A549 (cell line): ENCODE measurements at regions not wholly inside any gene's neighbourhood (a gene's known extent, or its start where the extent isn't known, plus 50 kb on each side); places are given as distances from the start of the nearest gene placed in this dataset.
"Not testable (repeated sequence)": the region's sequence is repeated elsewhere in the genome, so short reads cannot be mapped to it uniquely, and the experiment has no call there.

Experiments
- ATOH8 ChIP-seq: fragments of 250-450 bp; sonication (Bioruptor Pico); IDR thresholded peaks from 2 replicates; pipeline ENCODE4 v1.5.0; 2020; ENCODE audit warnings: low read depth, mild to moderate bottlenecking, moderate library complexity
- CHD2 ChIP-seq: fragments of 150-350 bp; IDR thresholded peaks from 2 replicates; pipeline ENCODE4 v1.6.1; 2014; ENCODE audit warnings: low read length; ENCODE audit not compliant: partially characterized antibody
- CTCF ChIP-seq: fragments of >200 bp; sonication (Bioruptor Twin); formaldehyde crosslinking; IDR thresholded peaks from 3 replicates; pipeline ENCODE4 v1.5.1; 2016
- EP300 ChIP-seq, 2 experiments: fragments of >200 bp; sonication (Bioruptor Twin); formaldehyde crosslinking; IDR thresholded peaks; 2 replicates in 1 of 2; 3 replicates in 1 of 2; pipeline ENCODE4 v1.6.1; 2016 to 2017
- FOSL2 ChIP-seq, 2 experiments: fragments of 450-650 bp in 1 of 2; fragments of >200 bp in 1 of 2; sonication (Bioruptor Twin) in 1 of 2; formaldehyde crosslinking; IDR thresholded peaks; 2 replicates each; pipeline versions ENCODE4 v1.5.0 to v1.6.1; 2016 to 2020; ENCODE audit warnings: mild to moderate bottlenecking in 1 of 2, moderate library complexity in 1 of 2
- HES2 ChIP-seq: fragments of >200 bp; sonication (Bioruptor Twin); formaldehyde crosslinking; IDR thresholded peaks from 2 replicates; pipeline ENCODE4 v1.6.1; 2016
- JUN ChIP-seq, 2 experiments: fragments of >200 bp; sonication (Bioruptor Twin); formaldehyde crosslinking; IDR thresholded peaks; 2 replicates in 1 of 2; 3 replicates in 1 of 2; pipeline ENCODE4 v1.6.1; 2016 to 2017
- MAX ChIP-seq: IDR thresholded peaks from 2 replicates; pipeline ENCODE4 v1.6.1; 2012
- PHF8 ChIP-seq: fragments of 200-600 bp; sonication (generic); IDR thresholded peaks from 2 replicates; pipeline ENCODE4 v1.6.1; 2016; ENCODE audit warnings: low read depth, mild to moderate bottlenecking, antibody characterized with exemption, moderate library complexity, borderline replicate concordance
- POLR2A ChIP-seq: IDR thresholded peaks from 2 replicates; pipeline ENCODE4 v1.6.1; 2012; ENCODE audit warnings: mild to moderate bottlenecking, low read length
- RCOR1 ChIP-seq: fragments of 150-350 bp; IDR thresholded peaks from 2 replicates; pipeline ENCODE4 v1.6.1; 2014; ENCODE audit warnings: antibody characterized with exemption, low read length, low read depth
- USF2 ChIP-seq: fragments of 450-650 bp; IDR thresholded peaks from 2 replicates; pipeline ENCODE4 v1.6.1; 2014; ENCODE audit warnings: antibody characterized with exemption
- ZC3H11A ChIP-seq: fragments of 450-650 bp; IDR thresholded peaks from 2 replicates; pipeline ENCODE4 v1.6.1; 2014; ENCODE audit warnings: antibody characterized with exemption, mild to moderate bottlenecking

GRCh38 chr5:99509064-99509463 lies 580.3 kb upstream of the CHD1 start:
- not testable (repeated sequence) for TF ChIP-seq CTCF; POLR2A; PHF8; ATOH8 (CRISPR knock-in tag); HES2; EP300 (IDR thresholded peaks at IDR 0.05); ZC3H11A; MAX; RCOR1; USF2; CHD2; JUN (IDR thresholded peaks at IDR 0.05); FOSL2 (IDR thresholded peaks at IDR 0.05); FOSL2 (CRISPR knock-in tag; IDR thresholded peaks at IDR 0.05)
